A673 (cell line): ENCODE measurements at regions not wholly inside any gene's neighbourhood (a gene's known extent, or its start where the extent isn't known, plus 50 kb on each side); places are given as distances from the start of the nearest gene placed in this dataset.
"Not testable (repeated sequence)": the region's sequence is repeated elsewhere in the genome, so short reads cannot be mapped to it uniquely, and the experiment has no call there.

ENCODE experiments used
- CTCF ChIP-seq: fragments of 300-800, 200-600 bp; sonication (generic); conservative IDR thresholded peaks from 2 replicates; pipeline ENCODE4 v1.5.1; 2017; ENCODE audit warnings: low read depth, mild to moderate bottlenecking, antibody characterized with exemption, low read length, moderate library complexity, mixed read lengths
- EZH2 ChIP-seq: fragments of 200-600 bp; sonication (generic); IDR thresholded peaks from 2 replicates; pipeline ENCODE4 v1.6.1; 2017; ENCODE audit warnings: borderline replicate concordance, low read depth, mild to moderate bottlenecking, mixed read lengths, antibody characterized with exemption, low read length; ENCODE audit not compliant: poor library complexity, severe bottlenecking

DNA sequence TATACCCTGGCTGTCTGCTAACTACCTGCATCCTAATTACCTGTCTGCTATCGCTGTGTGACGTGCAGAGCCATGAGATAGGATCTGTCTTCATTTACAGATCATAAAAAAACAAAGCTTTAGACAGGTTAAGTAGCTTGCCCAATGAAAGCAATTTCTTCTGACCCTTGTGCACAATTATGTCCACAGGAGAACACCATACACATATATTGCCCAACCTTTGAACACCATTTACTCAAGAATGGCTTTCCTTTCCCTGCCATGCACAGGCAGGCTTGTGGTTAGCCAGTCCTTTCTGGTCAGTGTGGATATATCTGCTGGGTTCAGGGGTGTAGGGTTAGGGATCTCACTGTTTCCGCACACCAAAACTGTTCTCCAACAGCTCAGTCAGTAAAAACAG is 344.8 kb downstream of the BCL2L11 start:
- not testable (repeated sequence) for TF ChIP-seq CTCF, EZH2
